ENCODE measurements at regions not wholly inside any gene's neighbourhood (a gene's known extent, or its start where the extent isn't known, plus 50 kb on each side); places are given as distances from the start of the nearest gene placed in this dataset.

GRCh38 chr1:36693603-36694002, 210.9 kb upstream of the CSF3R start:
- peaks cover 57% of the 10 kb centered on the region for H3K27me3 Mint-ChIP-seq
- DNase-seq (ENCODE audit: extremely low spot score, unreplicated experiment) = no peak
- H3K4me1 Mint-ChIP-seq (ENCODE audit: unreplicated experiment) = no peaks in the 10 kb centered on the region
- no peak overlapping the region for H3K27ac Mint-ChIP-seq
- H3K4me3 Mint-ChIP-seq = no peak overlapping the region
- no peak for TF ChIP-seq CTCF (conservative IDR thresholded peaks at IDR 0.05)
- no peaks in the 10 kb centered on the region for H3K36me3 Mint-ChIP-seq
- no peaks in the 10 kb centered on the region for H3K9me3 Mint-ChIP-seq

GRCh38 chr1:36693161-36693525, 210.4 kb upstream of the CSF3R start:
- Mint-ChIP-seq H3K9me3 (no peaks in the 10 kb centered on the region), H3K4me3 (no peak overlapping the region), H3K27me3 (peaks cover 53% of the 10 kb centered on the region), H3K4me1 (ENCODE audit: unreplicated experiment) (no peaks in the 10 kb centered on the region), H3K27ac (no peak overlapping the region), H3K36me3 (no peaks in the 10 kb centered on the region)
- DNase-seq (ENCODE audit: extremely low spot score, unreplicated experiment) = no peak
- no peak for TF ChIP-seq CTCF (conservative IDR thresholded peaks at IDR 0.05)

GRCh38 chr1:36692465-36693160, 209.9 kb upstream of the CSF3R start:
- no peak for DNase-seq (ENCODE audit: extremely low spot score, unreplicated experiment)
- Mint-ChIP-seq H3K4me1 (ENCODE audit: unreplicated experiment) (no peaks in the 10 kb centered on the region), H3K4me3 (no peak overlapping the region), H3K9me3 (no peaks in the 10 kb centered on the region), H3K27ac (no peak overlapping the region), H3K36me3 (no peaks in the 10 kb centered on the region), H3K27me3 (peaks cover 53% of the 10 kb centered on the region)
- no peak for TF ChIP-seq CTCF (conservative IDR thresholded peaks at IDR 0.05)

GRCh38 chr1:36691374-36691773, 208.7 kb upstream of the CSF3R start:
- no peaks in the 10 kb centered on the region for H3K36me3 Mint-ChIP-seq
- TF ChIP-seq CTCF (conservative IDR thresholded peaks at IDR 0.05) = no peak
- no peaks in the 10 kb centered on the region for H3K4me1 Mint-ChIP-seq (ENCODE audit: unreplicated experiment)
- no peak overlapping the region for H3K4me3 Mint-ChIP-seq
- H3K27ac Mint-ChIP-seq = no peak overlapping the region
- H3K9me3 Mint-ChIP-seq = no peaks in the 10 kb centered on the region
- peaks cover 55% of the 10 kb centered on the region for H3K27me3 Mint-ChIP-seq
- no peak for DNase-seq (ENCODE audit: extremely low spot score, unreplicated experiment)

- Mint-ChIP-seq H3K27me3 (peaks cover 45% of the 10 kb centered on the region), H3K4me3 (no peak overlapping the region), H3K36me3 (no peaks in the 10 kb centered on the region), H3K27ac (no peak overlapping the region), H3K4me1 (ENCODE audit: unreplicated experiment) (no peaks in the 10 kb centered on the region), H3K9me3 (no peaks in the 10 kb centered on the region)
- DNase-seq (ENCODE audit: extremely low spot score, unreplicated experiment) = no peak
- TF ChIP-seq CTCF (conservative IDR thresholded peaks at IDR 0.05) = no peak
These were observed 207.3 kb upstream of the CSF3R start for GRCh38 chr1:36689992-36690391.

GRCh38 chr1:36687312-36687711, 204.6 kb upstream of the CSF3R start:
- H3K27me3 Mint-ChIP-seq = peaks cover 23% of the 10 kb centered on the region
- no peaks in the 10 kb centered on the region for H3K4me1 Mint-ChIP-seq (ENCODE audit: unreplicated experiment)
- no peaks in the 10 kb centered on the region for H3K36me3 Mint-ChIP-seq
- no peak overlapping the region for H3K4me3 Mint-ChIP-seq
- no peaks in the 10 kb centered on the region for H3K9me3 Mint-ChIP-seq
- H3K27ac Mint-ChIP-seq = no peak overlapping the region
- TF ChIP-seq CTCF (conservative IDR thresholded peaks at IDR 0.05) = no peak
- DNase-seq (ENCODE audit: extremely low spot score, unreplicated experiment) = no peak

Data from type B pancreatic cell (in vitro differentiated cells).